ENCODE measurements at regions not wholly inside any gene's neighbourhood (a gene's known extent, or its start where the extent isn't known, plus 50 kb on each side); places are given as distances from the start of the nearest gene placed in this dataset.
"Not testable (repeated sequence)": the region's sequence is repeated elsewhere in the genome, so short reads cannot be mapped to it uniquely, and the experiment has no call there.

- DNase-seq, result no peak
Observed at GRCh38 chr4:66577922-66578321, 907.6 kb upstream of the EPHA5 start.

- peak; percentile 78 to 89 for DNase-seq
Observed at GRCh38 chr4:66575008-66575696, 904.9 kb upstream of the EPHA5 start.

GRCh38 chr4:66574145-66574978, 904.1 kb upstream of the EPHA5 start:
- DNase-seq, result peak in 1 of 2 experiments; percentile 63

GRCh38 chr4:66572949-66573348, 902.7 kb upstream of the EPHA5 start:
- DNase-seq, result peak; percentile 39 to 49

GRCh38 chr4:66571145-66571695, 900.9 kb upstream of the EPHA5 start:
- peak; percentile 3 to 36 for DNase-seq

- no peak for DNase-seq
Observed at GRCh38 chr4:66569228-66569627, 898.9 kb upstream of the EPHA5 start.

- no peak for DNase-seq
Observed at GRCh38 chr4:66568431-66568830, 898.1 kb upstream of the EPHA5 start.

GRCh38 chr4:66568001-66568400, 897.7 kb upstream of the EPHA5 start:
- DNase-seq, result no peak

GRCh38 chr4:66567551-66567950, 897.3 kb upstream of the EPHA5 start:
- DNase-seq, result no peak

GRCh38 chr4:66565801-66566200, 895.5 kb upstream of the EPHA5 start:
- DNase-seq, result no peak

- DNase-seq, result no peak
Observed at GRCh38 chr4:66564901-66565651, 894.8 kb upstream of the EPHA5 start.

GRCh38 chr4:66562276-66562806, 892.1 kb upstream of the EPHA5 start:
- no peak for DNase-seq

GRCh38 chr4:66561465-66562053, 891.3 kb upstream of the EPHA5 start:
- DNase-seq, result not testable (repeated sequence)

GRCh38 chr4:66558651-66559050, 888.4 kb upstream of the EPHA5 start:
- no peak for DNase-seq

- no peak for DNase-seq
Observed at GRCh38 chr4:66556651-66557278, 886.5 kb upstream of the EPHA5 start.

GRCh38 chr4:66555301-66555700, 885.0 kb upstream of the EPHA5 start:
- DNase-seq, result no peak

GRCh38 chr4:66554826-66555225, 884.5 kb upstream of the EPHA5 start:
- DNase-seq, result no peak

GRCh38 chr4:66545301-66545700, 875.0 kb upstream of the EPHA5 start:
- not testable (repeated sequence) for DNase-seq

GRCh38 chr4:66544281-66544680, 874.0 kb upstream of the EPHA5 start:
- no peak for DNase-seq

GRCh38 chr4:66539745-66540144, 869.5 kb upstream of the EPHA5 start:
- no peak for DNase-seq

- no peak for DNase-seq
Observed at GRCh38 chr4:66524781-66525180, 854.5 kb upstream of the EPHA5 start.

GRCh38 chr4:66522244-66522643, 852.0 kb upstream of the EPHA5 start:
- no peak for DNase-seq
